ENCODE measurements at regions not wholly inside any gene's neighbourhood (a gene's known extent, or its start where the extent isn't known, plus 50 kb on each side); places are given as distances from the start of the nearest gene placed in this dataset.

DNA sequence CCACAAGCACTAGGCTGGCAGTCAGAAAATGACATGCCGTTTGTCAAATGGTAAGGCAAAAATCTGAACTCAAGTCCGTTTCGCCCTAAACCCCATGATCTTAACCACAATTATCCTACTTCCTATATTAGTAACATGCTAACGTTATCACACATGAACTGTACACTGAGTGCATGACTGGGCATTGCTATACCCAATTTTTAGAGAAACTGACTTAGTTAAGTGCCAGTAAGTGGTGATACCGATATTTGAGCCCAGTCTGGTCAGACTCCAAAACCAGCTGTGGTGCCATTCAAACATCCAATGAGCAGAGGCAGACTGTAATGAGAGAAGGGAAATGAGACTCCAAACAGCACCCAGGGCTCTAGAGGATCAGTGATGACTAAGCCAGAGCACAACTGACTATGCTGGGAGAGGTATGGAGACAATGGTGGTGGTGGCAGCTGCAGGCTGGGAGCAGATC lies 311.7 kb upstream of the PKDCC start:
- FAIRE-seq: no peak

DNA sequence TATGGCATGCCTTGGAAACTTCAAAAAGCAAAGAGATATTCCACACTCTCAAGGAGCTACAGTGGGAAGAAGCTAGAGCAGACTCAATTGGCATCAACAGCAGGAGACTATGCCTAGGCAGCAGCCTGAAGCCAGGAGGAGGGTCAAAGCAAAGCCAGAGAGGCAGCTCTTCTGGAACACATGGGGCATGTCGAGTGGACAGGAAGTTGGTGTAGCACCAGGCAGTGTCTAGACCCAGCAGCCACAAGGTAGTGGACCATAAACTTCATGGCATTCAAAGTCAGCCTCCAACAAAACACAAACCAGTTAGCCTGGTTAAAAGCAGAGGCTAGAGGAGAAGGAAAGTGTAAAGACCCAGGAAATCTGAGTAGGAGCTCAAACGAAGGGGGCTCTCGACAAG lies 311.2 kb upstream of the PKDCC start:
- FAIRE-seq: no peak

- FAIRE-seq: no peak
Measured at GRCh38 chr2:41737888-41738287, 309.9 kb upstream of the PKDCC start.

- FAIRE-seq: no peak
Measured at GRCh38 chr2:41741951-41742595, 305.7 kb upstream of the PKDCC start.

DNA sequence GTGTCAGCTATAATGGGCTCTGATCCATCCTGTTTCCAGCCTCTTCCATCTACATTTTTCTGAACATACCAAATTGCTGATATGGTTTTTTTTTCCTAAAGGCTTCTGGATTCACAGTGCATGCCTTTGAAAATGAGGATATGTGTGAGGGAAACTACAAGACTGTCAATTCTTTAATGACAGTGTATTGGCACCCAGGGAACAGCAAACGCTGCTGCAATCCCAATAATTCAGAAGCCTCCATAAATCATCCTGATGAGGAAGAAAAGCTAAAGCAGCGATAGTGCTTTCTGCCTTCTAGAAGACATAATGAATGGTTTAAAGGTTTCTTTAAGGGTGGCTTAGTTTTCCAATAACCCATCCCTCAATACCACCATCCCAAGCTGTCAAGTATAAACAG lies 304.5 kb upstream of the PKDCC start:
- FAIRE-seq: no peak

DNA sequence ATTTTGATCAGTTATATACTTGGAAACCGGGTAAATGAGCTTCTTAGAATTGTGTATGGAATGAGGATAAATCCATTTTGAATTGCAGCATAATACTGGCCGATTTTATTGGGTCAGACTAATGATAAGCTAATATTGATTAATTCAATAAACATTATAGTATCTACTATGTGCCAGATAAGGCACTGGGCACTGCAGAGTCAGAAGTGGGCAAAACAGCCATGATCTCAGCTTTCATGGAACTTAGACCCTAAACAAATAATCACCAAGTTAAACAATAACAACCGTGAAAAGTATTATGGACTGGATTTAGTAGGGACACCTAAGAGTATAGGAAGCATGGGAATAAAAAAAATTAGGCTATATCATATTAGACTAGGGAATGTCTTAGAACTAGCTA lies 297.0 kb upstream of the PKDCC start:
- FAIRE-seq: no peak

DNA sequence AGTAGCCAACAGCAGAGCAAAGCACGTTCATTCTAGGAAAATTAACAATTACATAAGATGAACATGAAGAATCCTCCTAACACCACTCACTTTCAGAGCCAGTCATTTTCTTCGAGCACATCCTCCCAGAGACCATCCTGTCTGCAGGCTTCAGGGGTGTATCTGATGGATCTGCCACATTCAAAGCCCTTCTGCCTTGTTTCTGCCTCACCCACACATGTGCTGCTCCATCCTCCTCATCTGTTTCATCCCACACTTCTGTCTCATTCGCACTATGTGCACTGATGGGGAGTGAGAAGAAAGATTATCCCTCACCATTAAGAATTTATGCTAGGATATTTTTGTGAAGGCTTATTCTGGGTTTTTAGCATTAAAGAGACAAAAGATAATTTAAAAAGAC lies 287.9 kb upstream of the PKDCC start:
- FAIRE-seq: no peak

DNA sequence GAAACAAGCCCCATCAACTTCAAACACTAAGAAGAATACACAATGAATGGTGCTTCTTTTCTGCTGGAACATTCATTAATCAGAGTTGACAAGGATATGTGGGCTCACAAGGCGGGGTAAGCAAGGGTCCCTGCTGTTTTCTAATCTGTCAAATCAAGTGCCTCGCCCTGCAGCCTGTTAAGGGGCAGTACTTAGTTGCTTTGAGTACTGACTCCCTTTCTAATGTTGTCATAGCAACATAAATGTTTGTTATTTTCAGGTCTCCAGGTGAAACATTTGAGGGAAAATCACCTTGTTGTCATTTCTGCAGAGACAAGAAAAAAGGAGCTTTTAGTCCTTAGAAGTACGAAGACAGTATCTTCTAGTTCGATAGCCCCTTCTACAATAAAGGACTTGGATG lies 284.7 kb upstream of the PKDCC start:
- no peak for FAIRE-seq

DNA sequence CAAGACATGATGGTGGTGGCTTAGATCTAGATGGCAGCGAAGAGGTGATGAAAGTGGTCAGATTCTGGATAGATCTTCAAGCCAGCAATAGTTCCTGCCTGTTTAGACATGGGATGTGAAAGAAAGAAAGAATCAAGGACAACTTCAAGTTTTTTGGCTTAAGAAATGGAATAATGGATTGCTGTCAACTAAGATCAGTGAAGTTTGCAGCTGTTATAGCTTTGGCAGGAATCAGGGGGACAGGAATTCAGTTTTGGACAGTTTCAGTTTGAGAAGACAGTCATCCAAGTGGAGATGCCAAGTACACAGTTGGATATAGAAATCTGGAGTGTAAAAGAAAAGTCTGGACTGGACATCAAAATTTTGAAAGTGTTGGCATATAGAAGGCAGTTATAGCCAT lies 283.7 kb upstream of the PKDCC start:
- FAIRE-seq: no peak

DNA sequence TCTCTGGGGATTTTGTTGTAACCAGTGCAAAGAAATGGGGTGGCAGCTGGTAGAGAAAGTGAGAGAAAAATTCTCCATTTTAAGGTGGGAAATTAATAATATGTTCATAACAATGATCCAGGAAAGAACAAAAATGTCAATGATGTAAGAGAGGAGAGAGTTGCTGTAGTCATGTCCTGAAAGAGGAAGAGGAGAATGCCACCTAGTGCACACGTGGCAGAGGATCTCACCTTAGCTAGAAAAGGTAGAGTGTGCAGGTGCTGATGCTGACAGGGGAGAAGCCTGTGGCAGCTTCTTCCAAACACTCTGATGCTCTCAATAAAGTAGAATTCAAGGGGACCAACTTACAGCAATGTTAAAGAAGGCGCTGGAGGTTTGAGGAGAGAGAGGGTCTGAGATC lies 282.9 kb upstream of the PKDCC start:
- no peak for FAIRE-seq

DNA sequence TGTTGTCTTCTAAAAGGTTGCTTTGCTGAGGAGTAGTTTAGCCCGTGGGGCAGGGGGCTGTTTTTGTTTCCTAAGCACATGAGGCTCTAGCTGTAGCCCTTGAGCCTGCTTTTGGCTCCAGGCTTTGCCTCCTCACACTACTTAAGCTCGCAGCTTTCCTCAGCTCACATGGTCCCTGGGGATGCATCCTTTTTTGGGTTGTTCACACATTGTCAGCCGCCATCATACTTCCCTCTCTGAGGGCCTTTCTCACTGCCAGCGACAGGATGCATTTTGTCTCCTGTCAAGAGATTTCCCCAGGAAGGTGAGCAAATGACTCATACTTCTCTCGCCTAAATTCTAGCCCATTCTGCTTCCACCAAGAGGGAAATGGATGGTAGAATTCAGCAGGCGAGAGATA lies 279.5 kb upstream of the PKDCC start:
- FAIRE-seq: no peak

DNA sequence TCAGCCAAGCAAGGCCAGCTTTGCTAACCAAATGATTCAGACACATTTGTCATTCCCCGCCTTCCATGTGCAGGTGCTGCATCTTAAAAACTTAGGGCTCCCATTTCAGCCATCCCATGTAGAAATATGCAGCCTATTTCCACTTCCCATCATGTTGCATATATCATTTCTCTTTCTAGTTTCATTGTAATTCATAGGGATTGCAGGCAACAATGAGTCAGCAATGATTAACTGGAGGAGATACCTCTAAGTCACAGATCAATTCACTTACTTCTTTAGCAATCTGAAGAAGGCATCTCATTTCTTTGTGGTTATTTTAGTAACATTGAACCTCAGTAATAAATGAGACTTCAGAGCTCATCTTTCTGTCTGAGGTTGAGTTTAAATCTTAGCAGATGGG lies 276.1 kb upstream of the PKDCC start:
- FAIRE-seq: no peak

- FAIRE-seq: no peak
Measured at GRCh38 chr2:41772697-41773096, 275.1 kb upstream of the PKDCC start.

GRCh38 chr2:41774011-41774605 lies 273.7 kb upstream of the PKDCC start:
- FAIRE-seq: no peak

GRCh38 chr2:41775366-41776025 lies 272.3 kb upstream of the PKDCC start:
- FAIRE-seq: no peak

GRCh38 chr2:41779888-41780287 lies 267.9 kb upstream of the PKDCC start:
- no peak for FAIRE-seq

GRCh38 chr2:41782306-41783158 lies 265.3 kb upstream of the PKDCC start:
- FAIRE-seq: peak; percentile 38

DNA sequence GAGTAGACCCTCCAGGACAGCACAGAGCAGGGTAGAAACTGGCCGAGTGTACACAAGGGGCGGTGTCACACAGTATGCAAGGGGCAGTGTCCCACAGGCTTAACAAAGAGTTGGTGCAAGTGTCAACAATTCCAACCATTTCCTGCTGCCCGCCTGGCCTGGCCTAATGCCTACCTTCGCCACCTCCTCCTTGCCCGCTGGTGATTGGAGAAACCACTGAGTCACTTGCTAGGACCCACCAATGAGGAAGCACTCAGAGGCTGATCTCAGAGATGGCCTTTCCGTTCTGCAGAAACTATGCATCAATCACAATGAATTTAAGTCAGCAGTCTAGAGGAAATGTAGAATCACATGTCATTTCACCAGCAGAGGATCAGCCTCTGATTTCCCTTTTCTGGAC lies 263.3 kb upstream of the PKDCC start:
- no peak for FAIRE-seq

- no peak for FAIRE-seq
Measured at GRCh38 chr2:41785251-41786022, 262.4 kb upstream of the PKDCC start.

DNA sequence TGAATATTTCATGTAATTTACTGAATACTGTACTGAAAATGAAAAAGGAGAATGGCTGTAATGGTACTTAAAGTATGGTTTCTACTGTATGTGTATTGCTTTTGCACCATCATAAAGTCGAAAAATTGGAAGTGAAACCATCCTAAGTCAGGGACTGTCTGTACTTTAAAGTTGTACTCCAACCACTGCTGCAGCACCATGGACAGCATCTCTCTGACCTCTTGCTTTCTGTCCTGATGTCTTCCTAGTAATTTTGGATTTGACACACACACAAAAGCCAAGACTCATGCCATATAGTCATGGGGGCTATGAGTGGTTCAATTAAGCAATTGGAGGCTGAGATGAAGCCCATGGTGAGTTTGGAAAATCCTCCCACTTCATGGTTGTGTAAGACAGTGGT lies 256.3 kb upstream of the PKDCC start:
- FAIRE-seq: no peak

DNA sequence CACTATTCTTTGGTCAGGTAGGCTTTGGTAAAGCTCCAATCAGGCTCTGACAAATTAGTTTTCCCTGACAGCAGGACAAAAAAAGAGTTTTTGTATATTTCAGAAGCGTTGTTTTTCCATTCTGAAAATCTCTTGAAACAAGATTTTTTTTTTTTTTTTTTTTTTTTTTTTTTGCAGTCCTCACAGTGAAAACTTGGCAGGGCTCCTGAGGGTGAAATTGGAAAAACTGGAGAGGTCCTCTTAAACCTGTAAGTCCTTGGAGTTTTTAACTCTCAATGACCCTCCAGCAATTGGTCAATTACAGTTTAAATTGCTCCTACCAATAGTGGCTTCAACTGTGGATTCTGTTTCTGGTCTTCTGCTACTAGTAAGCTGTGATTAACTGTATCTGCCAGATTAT lies 244.5 kb upstream of the PKDCC start:
- FAIRE-seq: no peak

DNA sequence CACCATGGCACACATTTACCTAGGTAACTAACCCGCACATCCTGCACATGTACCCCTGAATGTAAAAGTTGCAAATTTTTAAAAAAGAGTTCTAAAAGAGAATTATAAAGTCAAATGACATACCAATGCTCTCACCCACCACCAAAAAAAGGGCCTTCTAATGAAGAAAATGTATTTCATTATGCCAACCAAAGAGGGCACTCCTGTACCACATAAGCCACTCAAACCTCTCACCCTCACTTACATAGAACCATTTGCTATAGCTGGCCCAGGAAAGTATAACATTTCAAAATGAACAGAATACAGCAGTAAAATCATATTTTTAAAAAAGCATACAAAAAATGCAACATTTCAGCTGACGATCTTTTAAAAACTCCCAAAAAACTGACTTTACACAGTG lies 241.5 kb upstream of the PKDCC start:
- no peak for FAIRE-seq

DNA sequence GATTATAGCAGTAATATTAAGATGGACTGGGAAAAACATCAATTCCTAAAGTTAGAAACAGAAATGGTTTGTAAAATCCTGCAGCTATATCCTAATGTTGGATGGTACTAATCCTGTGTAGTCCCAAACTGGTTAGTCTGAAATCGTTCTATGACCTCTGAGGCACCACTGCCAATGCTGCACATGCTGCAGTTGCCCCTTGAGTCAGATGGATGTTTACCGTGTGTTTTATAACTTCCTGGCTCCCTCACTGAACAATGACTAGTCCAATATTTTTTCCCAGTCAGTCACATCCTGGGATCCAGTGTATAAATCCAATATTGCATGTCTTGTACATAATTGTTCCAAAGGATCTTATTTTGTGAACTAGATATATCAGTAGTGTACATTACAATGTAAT lies 226.7 kb upstream of the PKDCC start:
- no peak for FAIRE-seq

Data from colon (tissue), 2 donors.